KMS-11 (cell line): ENCODE measurements at regions not wholly inside any gene's neighbourhood (a gene's known extent, or its start where the extent isn't known, plus 50 kb on each side); places are given as distances from the start of the nearest gene placed in this dataset.

Experiments used
- H2AFZ ChIP-seq: fragments of 200-600 bp; sonication (generic); 2 replicates; pipeline ENCODE4 v1.6.1; 2016; ENCODE audit warnings: antibody characterized with exemption, mixed run types, low read depth
- H3K27ac ChIP-seq: fragments of 200-600 bp; sonication (generic); 2 replicates; pipeline ENCODE4 v1.6.1; 2016; ENCODE audit warnings: mild to moderate bottlenecking, mixed run types
- H3K27me3 ChIP-seq: fragments of 200-600 bp; sonication (generic); 2 replicates; pipeline ENCODE4 v1.6.1; 2017; ENCODE audit warnings: mild to moderate bottlenecking, low read depth, mixed run types, moderate library complexity; ENCODE audit not compliant: insufficient read depth
- H3K36me3 ChIP-seq: fragments of 200-600 bp; sonication (generic); 2 replicates; pipeline ENCODE4 v1.6.1; 2017; ENCODE audit warnings: mild to moderate bottlenecking, mixed run types; ENCODE audit not compliant: insufficient read depth
- H3K4me1 ChIP-seq: fragments of 200-600 bp; sonication (generic); 2 replicates; pipeline ENCODE4 v1.6.1; 2016; ENCODE audit warnings: mild to moderate bottlenecking, low read depth, mixed run types; ENCODE audit not compliant: poor library complexity, severe bottlenecking
- H3K4me2 ChIP-seq: fragments of 200-600 bp; sonication (generic); 2 replicates; pipeline ENCODE4 v1.7.0; 2016; ENCODE audit warnings: mild to moderate bottlenecking, mixed run types
- H3K4me3 ChIP-seq: fragments of 200-600 bp; sonication (generic); IDR thresholded peaks from 2 replicates; pipeline ENCODE4 v1.6.1; 2017; ENCODE audit warnings: low read depth, low read length, mixed read lengths; ENCODE audit not compliant: insufficient read depth
- H3K79me2 ChIP-seq: fragments of 200-600 bp; sonication (generic); 2 replicates; pipeline ENCODE4 v1.6.1; 2016; ENCODE audit warnings: low read depth, mixed run types; ENCODE audit not compliant: insufficient read depth
- H3K9ac ChIP-seq: fragments of 200-600 bp; sonication (generic); 2 replicates; pipeline ENCODE4 v1.6.1; 2016; ENCODE audit warnings: mild to moderate bottlenecking, mixed run types
- H4K20me1 ChIP-seq: fragments of 200-600 bp; sonication (generic); 2 replicates; pipeline ENCODE4 v1.6.1; 2016; ENCODE audit warnings: mild to moderate bottlenecking, mixed run types; ENCODE audit not compliant: insufficient read depth
- CTCF ChIP-seq: fragments of 200-600 bp; sonication (generic); conservative IDR thresholded peaks from 2 replicates; pipeline ENCODE4 v1.6.1; 2017; ENCODE audit warnings: low read depth, mild to moderate bottlenecking, antibody characterized with exemption, low read length, moderate library complexity, mixed read lengths

DNA sequence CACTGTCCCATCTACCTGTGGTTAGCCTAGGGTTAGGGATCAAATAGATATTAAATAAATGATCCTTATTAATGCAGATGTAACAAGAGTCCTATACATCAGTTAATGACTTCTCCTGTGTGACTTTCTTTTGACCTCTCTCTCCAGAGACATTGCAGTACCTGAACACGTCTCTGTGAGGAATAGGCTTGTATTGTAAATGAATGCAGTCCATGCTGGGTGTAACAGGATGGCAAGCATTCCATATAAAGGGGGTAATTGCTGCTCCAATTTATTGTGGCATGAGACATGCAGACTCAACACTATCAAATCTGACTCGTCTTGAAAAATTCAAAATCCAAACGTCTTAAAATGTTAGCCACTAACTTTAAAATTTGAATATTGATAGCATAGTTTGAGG, 189.5 kb downstream of the PRDM2 start:
- H3K4me2 ChIP-seq, result no peak overlapping the region
- no peaks in the 10 kb centered on the region for H4K20me1 ChIP-seq
- H3K27ac ChIP-seq, result no peak overlapping the region
- H3K4me3 ChIP-seq, result no peak overlapping the region
- H2AFZ ChIP-seq, result no peak overlapping the region
- no peaks in the 10 kb centered on the region for H3K4me1 ChIP-seq
- H3K36me3 ChIP-seq, result no peaks in the 10 kb centered on the region
- H3K79me2 ChIP-seq, result no peaks in the 10 kb centered on the region
- no peak overlapping the region for H3K9ac ChIP-seq
- TF ChIP-seq CTCF, result no peak
- H3K27me3 ChIP-seq, result no peaks in the 10 kb centered on the region

- H3K9ac ChIP-seq, result no peak overlapping the region
- no peak overlapping the region for H2AFZ ChIP-seq
- H3K27me3 ChIP-seq, result no peaks in the 10 kb centered on the region
- H3K4me2 ChIP-seq, result no peak overlapping the region
- no peaks in the 10 kb centered on the region for H3K79me2 ChIP-seq
- H4K20me1 ChIP-seq, result no peaks in the 10 kb centered on the region
- no peaks in the 10 kb centered on the region for H3K4me1 ChIP-seq
- no peaks in the 10 kb centered on the region for H3K36me3 ChIP-seq
- no peak for TF ChIP-seq CTCF
- no peak overlapping the region for H3K4me3 ChIP-seq
- H3K27ac ChIP-seq, result no peak overlapping the region
These were observed 190.8 kb downstream of the PRDM2 start for GRCh38 chr1:13890766-13891165.

GRCh38 chr1:13892198-13892597, 192.2 kb downstream of the PRDM2 start:
- H3K4me3 ChIP-seq, result no peak overlapping the region
- H3K27ac ChIP-seq, result no peak overlapping the region
- no peak for TF ChIP-seq CTCF
- H3K79me2 ChIP-seq, result no peaks in the 10 kb centered on the region
- no peaks in the 10 kb centered on the region for H3K4me1 ChIP-seq
- H3K4me2 ChIP-seq, result no peak overlapping the region
- no peak overlapping the region for H3K9ac ChIP-seq
- no peaks in the 10 kb centered on the region for H4K20me1 ChIP-seq
- no peaks in the 10 kb centered on the region for H3K36me3 ChIP-seq
- no peak overlapping the region for H2AFZ ChIP-seq
- H3K27me3 ChIP-seq, result no peaks in the 10 kb centered on the region

GRCh38 chr1:13892671-13893325, 192.8 kb downstream of the PRDM2 start:
- H4K20me1 ChIP-seq, result no peaks in the 10 kb centered on the region
- H3K79me2 ChIP-seq, result no peaks in the 10 kb centered on the region
- H3K4me2 ChIP-seq, result no peak overlapping the region
- no peaks in the 10 kb centered on the region for H3K27me3 ChIP-seq
- no peak overlapping the region for H3K9ac ChIP-seq
- TF ChIP-seq CTCF, result no peak
- H3K4me1 ChIP-seq, result no peaks in the 10 kb centered on the region
- no peak overlapping the region for H2AFZ ChIP-seq
- H3K4me3 ChIP-seq, result no peak overlapping the region
- no peak overlapping the region for H3K27ac ChIP-seq
- H3K36me3 ChIP-seq, result no peaks in the 10 kb centered on the region
